GM12891 (cell line): ENCODE measurements at regions not wholly inside any gene's neighbourhood (a gene's known extent, or its start where the extent isn't known, plus 50 kb on each side); places are given as distances from the start of the nearest gene placed in this dataset.

Experiments used
- PAX5 ChIP-seq: IDR thresholded peaks from 2 replicates; pipeline ENCODE4 v1.6.1; 2011; ENCODE audit warnings: low read length, moderate library complexity, mild to moderate bottlenecking; ENCODE audit not compliant: insufficient read depth, severe bottlenecking
- POLR2A ChIP-seq: IDR thresholded peaks from 2 replicates; pipeline ENCODE4 v1.6.1; 2011; ENCODE audit warnings: low read depth, low read length, control low read depth
- POLR2AphosphoS5 ChIP-seq: IDR thresholded peaks from 2 replicates; pipeline ENCODE4 v1.6.1; 2011; ENCODE audit warnings: low read depth, low read length, control low read depth
- POU2F2 ChIP-seq: IDR thresholded peaks from 2 replicates; pipeline ENCODE4 v1.6.1; 2011; ENCODE audit warnings: low read depth, mild to moderate bottlenecking, control low read depth, low read length, moderate library complexity
- SPI1 ChIP-seq: IDR thresholded peaks from 2 replicates; pipeline ENCODE4 v1.6.1; 2011; ENCODE audit warnings: low read depth, low read length, control low read depth
- TAF1 ChIP-seq: IDR thresholded peaks from 2 replicates; pipeline ENCODE4 v1.6.1; 2011; ENCODE audit warnings: low read depth, low read length, control low read depth

GRCh38 chr2:207296265-207296948 is 130.7 kb upstream of the KLF7 start:
- TF ChIP-seq POLR2AphosphoS5 (no peak), POLR2A (no peak), TAF1 (no peak), SPI1 (no peak), PAX5 (no peak), POU2F2 (no peak)
